Right lung (tissue), 2 donors: ENCODE measurements at regions not wholly inside any gene's neighbourhood (a gene's known extent, or its start where the extent isn't known, plus 50 kb on each side); places are given as distances from the start of the nearest gene placed in this dataset.
"Not testable (repeated sequence)": the region's sequence is repeated elsewhere in the genome, so short reads cannot be mapped to it uniquely, and the experiment has no call there.

ENCODE experiments used
- DNase-seq, 2 donors: peaks; one replicate each; pipeline ENCODE4 v3.0.0-alpha.2; 2013

- no peak for DNase-seq
Measured at GRCh38 chr3:5690904-5691532, 503.5 kb downstream of the EDEM1 start.

GRCh38 chr3:5692446-5692845 lies 504.9 kb downstream of the EDEM1 start:
- DNase-seq = no peak

GRCh38 chr3:5694266-5694665 lies 506.8 kb downstream of the EDEM1 start:
- no peak for DNase-seq

GRCh38 chr3:5698851-5699250 lies 511.3 kb downstream of the EDEM1 start:
- DNase-seq = no peak

GRCh38 chr3:5699313-5699712 lies 511.8 kb downstream of the EDEM1 start:
- no peak for DNase-seq

- DNase-seq = no peak
Measured at GRCh38 chr3:5699811-5700210, 512.3 kb downstream of the EDEM1 start.

- not testable (repeated sequence) for DNase-seq
Measured at GRCh38 chr3:5701005-5701404, 513.5 kb downstream of the EDEM1 start.

- no peak for DNase-seq
Measured at GRCh38 chr3:5707794-5708193, 520.3 kb downstream of the EDEM1 start.

- DNase-seq = no peak
Measured at GRCh38 chr3:5709714-5710113, 522.2 kb downstream of the EDEM1 start.

GRCh38 chr3:5710718-5711117 lies 523.2 kb downstream of the EDEM1 start:
- DNase-seq = no peak

GRCh38 chr3:5717254-5717653 lies 529.7 kb downstream of the EDEM1 start:
- no peak for DNase-seq

GRCh38 chr3:5719668-5720067 lies 532.2 kb downstream of the EDEM1 start:
- not testable (repeated sequence) for DNase-seq

- no peak for DNase-seq
Measured at GRCh38 chr3:5725801-5726200, 538.3 kb downstream of the EDEM1 start.

GRCh38 chr3:5726621-5727020 lies 539.1 kb downstream of the EDEM1 start:
- DNase-seq = no peak

GRCh38 chr3:5727743-5728484 lies 540.4 kb downstream of the EDEM1 start:
- DNase-seq = no peak

GRCh38 chr3:5729852-5730251 lies 542.3 kb downstream of the EDEM1 start:
- DNase-seq = no peak

GRCh38 chr3:5731100-5731499 lies 543.6 kb downstream of the EDEM1 start:
- DNase-seq = no peak

- no peak for DNase-seq
Measured at GRCh38 chr3:5732081-5732480, 544.6 kb downstream of the EDEM1 start.

GRCh38 chr3:5733995-5734394 lies 546.5 kb downstream of the EDEM1 start:
- DNase-seq = no peak

- no peak for DNase-seq
Measured at GRCh38 chr3:5735896-5736295, 548.4 kb downstream of the EDEM1 start.

- DNase-seq = no peak
Measured at GRCh38 chr3:5739299-5739935, 551.9 kb downstream of the EDEM1 start.

- no peak for DNase-seq
Measured at GRCh38 chr3:5739949-5740348, 552.4 kb downstream of the EDEM1 start.

GRCh38 chr3:5741017-5741416 lies 553.5 kb downstream of the EDEM1 start:
- DNase-seq = no peak
